HG02623 (cell line): ENCODE measurements at regions not wholly inside any gene's neighbourhood (a gene's known extent, or its start where the extent isn't known, plus 50 kb on each side); places are given as distances from the start of the nearest gene placed in this dataset.

Experiments
- ATAC-seq: cut with Tn5 transposase; IDR thresholded peaks from one replicate; pipeline ENCODE4 v1.9.1; 2021; ENCODE audit warnings: moderate library complexity; ENCODE audit not compliant: unreplicated experiment

GRCh38 chr4:36394352-36394903, 113.0 kb downstream of the DTHD1 start:
- ATAC-seq: no peak

GRCh38 chr4:36399762-36400353, 118.4 kb downstream of the DTHD1 start:
- ATAC-seq: peak; percentile 64

- ATAC-seq: no peak
Measured at GRCh38 chr4:36402008-36402758, 120.8 kb downstream of the DTHD1 start.

- no peak for ATAC-seq
Measured at GRCh38 chr4:36411338-36411737, 129.9 kb downstream of the DTHD1 start.

- no peak for ATAC-seq
Measured at GRCh38 chr4:36414248-36414647, 132.8 kb downstream of the DTHD1 start.

- no peak for ATAC-seq
Measured at GRCh38 chr4:36417146-36417545, 135.7 kb downstream of the DTHD1 start.

GRCh38 chr4:36420111-36420679, 138.8 kb downstream of the DTHD1 start:
- no peak for ATAC-seq

- no peak for ATAC-seq
Measured at GRCh38 chr4:36422607-36423006, 141.2 kb downstream of the DTHD1 start.

- ATAC-seq: no peak
Measured at GRCh38 chr4:36426741-36427140, 145.3 kb downstream of the DTHD1 start.

GRCh38 chr4:36427696-36428095, 146.3 kb downstream of the DTHD1 start:
- no peak for ATAC-seq

- ATAC-seq: no peak
Measured at GRCh38 chr4:36432586-36432985, 151.2 kb downstream of the DTHD1 start.

- ATAC-seq: no peak
Measured at GRCh38 chr4:36439556-36439955, 158.1 kb downstream of the DTHD1 start.

GRCh38 chr4:36445480-36445879, 164.1 kb downstream of the DTHD1 start:
- ATAC-seq: no peak

- ATAC-seq: no peak
Measured at GRCh38 chr4:36446275-36446674, 164.9 kb downstream of the DTHD1 start.

GRCh38 chr4:36461344-36461743, 179.9 kb downstream of the DTHD1 start:
- no peak for ATAC-seq

GRCh38 chr4:36467670-36468069, 186.3 kb downstream of the DTHD1 start:
- no peak for ATAC-seq

- no peak for ATAC-seq
Measured at GRCh38 chr4:36471903-36472302, 190.5 kb downstream of the DTHD1 start.

GRCh38 chr4:36476135-36476534, 194.7 kb downstream of the DTHD1 start:
- ATAC-seq: no peak

- ATAC-seq: no peak
Measured at GRCh38 chr4:36477861-36478260, 196.4 kb downstream of the DTHD1 start.

GRCh38 chr4:36485885-36486284, 204.5 kb downstream of the DTHD1 start:
- no peak for ATAC-seq

- no peak for ATAC-seq
Measured at GRCh38 chr4:36489798-36490197, 208.4 kb downstream of the DTHD1 start.

- no peak for ATAC-seq
Measured at GRCh38 chr4:36492041-36492440, 210.6 kb downstream of the DTHD1 start.
